ENCODE measurements at regions not wholly inside any gene's neighbourhood (a gene's known extent, or its start where the extent isn't known, plus 50 kb on each side); places are given as distances from the start of the nearest gene placed in this dataset.

DNA sequence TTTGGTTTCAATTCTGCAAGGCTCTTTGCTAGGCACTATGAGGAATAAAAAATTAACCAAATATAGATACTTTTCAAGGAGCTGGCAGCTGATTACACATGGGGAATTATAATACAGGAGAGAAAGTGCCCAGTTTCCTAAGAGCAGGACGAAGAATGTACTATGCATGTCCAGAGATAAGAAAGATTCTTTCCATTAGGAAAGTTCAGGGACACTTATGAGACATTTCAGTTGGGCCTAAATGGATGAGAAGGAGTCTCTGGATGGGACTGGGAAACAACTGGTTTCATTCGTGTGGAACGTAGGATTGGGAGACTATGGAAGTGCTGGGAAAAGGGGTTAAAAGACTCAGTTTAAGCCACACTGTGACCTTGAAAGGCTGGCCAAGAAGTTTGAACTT, 63.5 kb upstream of the MROH9 start:
- TF ChIP-seq, protein P1, sequence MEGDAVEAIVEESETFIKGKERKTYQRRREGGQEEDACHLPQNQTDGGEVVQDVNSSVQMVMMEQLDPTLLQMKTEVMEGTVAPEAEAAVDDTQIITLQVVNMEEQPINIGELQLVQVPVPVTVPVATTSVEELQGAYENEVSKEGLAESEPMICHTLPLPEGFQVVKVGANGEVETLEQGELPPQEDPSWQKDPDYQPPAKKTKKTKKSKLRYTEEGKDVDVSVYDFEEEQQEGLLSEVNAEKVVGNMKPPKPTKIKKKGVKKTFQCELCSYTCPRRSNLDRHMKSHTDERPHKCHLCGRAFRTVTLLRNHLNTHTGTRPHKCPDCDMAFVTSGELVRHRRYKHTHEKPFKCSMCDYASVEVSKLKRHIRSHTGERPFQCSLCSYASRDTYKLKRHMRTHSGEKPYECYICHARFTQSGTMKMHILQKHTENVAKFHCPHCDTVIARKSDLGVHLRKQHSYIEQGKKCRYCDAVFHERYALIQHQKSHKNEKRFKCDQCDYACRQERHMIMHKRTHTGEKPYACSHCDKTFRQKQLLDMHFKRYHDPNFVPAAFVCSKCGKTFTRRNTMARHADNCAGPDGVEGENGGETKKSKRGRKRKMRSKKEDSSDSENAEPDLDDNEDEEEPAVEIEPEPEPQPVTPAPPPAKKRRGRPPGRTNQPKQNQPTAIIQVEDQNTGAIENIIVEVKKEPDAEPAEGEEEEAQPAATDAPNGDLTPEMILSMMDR (IDR thresholded peaks at IDR 0.05), result no peak
- TF ChIP-seq EZH2 (IDR thresholded peaks at IDR 0.05), result no peak
- no peak for TF ChIP-seq EZH2phosphoT487 (IDR thresholded peaks at IDR 0.05)
